Aorta (tissue), 5 donors: ENCODE measurements at regions not wholly inside any gene's neighbourhood (a gene's known extent, or its start where the extent isn't known, plus 50 kb on each side); places are given as distances from the start of the nearest gene placed in this dataset.

ENCODE experiments used
- ATAC-seq: fragments of 200-7000 bp; cut with Tn5 transposase; one replicate; pipeline ENCODE4 v1.9.1; 2022; ENCODE audit warnings: moderate library complexity; ENCODE audit not compliant: low FRiP score
- DNase-seq, 2 donors: peaks; one replicate each; pipeline ENCODE4 v3.0.0-alpha.2; 2020
- H3K27ac ChIP-seq, 2 donors: one replicate each; pipeline ENCODE4 v1.5.1; 2013; ENCODE audit warnings: low read length in 2 of 2, mild to moderate bottlenecking in 2 of 2, moderate library complexity in 2 of 2, control low read depth in 1 of 2, inconsistent platforms in 1 of 2, low read depth in 1 of 2
- H3K27me3 ChIP-seq, 2 donors: one replicate each; pipeline ENCODE4 v1.6.1; 2013; ENCODE audit warnings: control low read depth in 1 of 2, low read length in 1 of 2, mild to moderate bottlenecking in 1 of 2, moderate library complexity in 1 of 2; ENCODE audit not compliant: insufficient read depth in 2 of 2, control insufficient read depth in 1 of 2
- H3K36me3 ChIP-seq, 2 donors: one replicate each; pipeline ENCODE4 v1.6.1; 2013; ENCODE audit warnings: control low read depth in 1 of 2, low read length in 1 of 2, mild to moderate bottlenecking in 1 of 2; ENCODE audit not compliant: insufficient read depth in 2 of 2, control insufficient read depth in 1 of 2
- H3K4me1 ChIP-seq, 2 donors: one replicate each; pipeline ENCODE4 v1.6.1; 2013; ENCODE audit warnings: low read length in 2 of 2, control low read depth in 1 of 2, mild to moderate bottlenecking in 1 of 2, moderate library complexity in 1 of 2; ENCODE audit not compliant: insufficient read depth in 2 of 2, control insufficient read depth in 1 of 2
- H3K4me3 ChIP-seq, 2 donors: one replicate each; pipeline ENCODE4 v1.5.1; 2013; ENCODE audit warnings: low read length in 2 of 2, control low read depth in 1 of 2, mild to moderate bottlenecking in 1 of 2
- H3K9me3 ChIP-seq: one replicate; pipeline ENCODE4 v1.6.1; 2013; ENCODE audit warnings: mild to moderate bottlenecking, low read length; ENCODE audit not compliant: control insufficient read depth
- WGBS, 2 donors: extraction: QIAGEN DNeasy Blood & Tissue Kit; methylation state at CpG; one replicate each; pipeline ENCODE4 v1.1.7; 2013; 5-methylcytosine and 5-hydroxymethylcytosine counted together
- intact Hi-C, 2 donors: fragments of 100-400 bp; cut with DNase I; formaldehyde crosslinking; loops; one replicate each; pipeline versions ENCODE4 v1.14.2 to v1.15.0; 2022
- donor health status: healthy with polysubstance abuse.
- donor health status: Bipolar disorder and iron deficiency.
- donor health status: DM: no; HTN: no; CAD: no.
- donor health status: DM: no; HTN: no; CAD: no.
- donor health status: DM: yes; HTN: yes; CAD: no.

GRCh38 chr18:39913672-39914366 is 2041.2 kb upstream of the PIK3C3 start:
- ATAC-seq (no peak), DNase-seq (no peak)
- Histone ChIP-seq H3K9me3 (no peaks in the 10 kb centered on the region), H3K27ac (no peak overlapping the region), H3K36me3 (no peaks in the 10 kb centered on the region), H3K4me3 (no peak overlapping the region), H3K27me3 (no peaks in the 10 kb centered on the region), H3K4me1 (no peaks in the 10 kb centered on the region)
- WGBS, 2 donors: 59 to 71% methylated on average over 4 of the region's 4 CpGs
- intact Hi-C loops: no loop called here

- Histone ChIP-seq H3K27ac (no peak overlapping the region), H3K27me3 (no peaks in the 10 kb centered on the region), H3K4me3 (no peak overlapping the region), H3K9me3 (no peaks in the 10 kb centered on the region), H3K36me3 (no peaks in the 10 kb centered on the region), H3K4me1 (no peaks in the 10 kb centered on the region)
- ATAC-seq: no peak
- DNase-seq: no peak
- intact Hi-C loops: no loop called here
These were observed 2043.3 kb upstream of the PIK3C3 start for GRCh38 chr18:39911716-39912115.

- 9 to 10% methylated on average over 4 of the region's 4 CpGs for WGBS, 2 donors
- DNase-seq: no peak
- no peaks in the 10 kb centered on the region for H3K4me1 ChIP-seq
- no peak overlapping the region for H3K4me3 ChIP-seq
- H3K27me3 ChIP-seq: no peaks in the 10 kb centered on the region
- H3K9me3 ChIP-seq: no peaks in the 10 kb centered on the region
- H3K27ac ChIP-seq: no peak overlapping the region
- ATAC-seq: no peak
- no peaks in the 10 kb centered on the region for H3K36me3 ChIP-seq
- intact Hi-C loops: no loop called here
These were observed 2045.3 kb upstream of the PIK3C3 start for GRCh38 chr18:39909706-39910105.

GRCh38 chr18:39886136-39886535 is 2068.9 kb upstream of the PIK3C3 start:
- Histone ChIP-seq H3K27ac (no peak overlapping the region), H3K4me3 (no peak overlapping the region), H3K27me3 (no peaks in the 10 kb centered on the region), H3K36me3 (no peaks in the 10 kb centered on the region), H3K9me3 (no peaks in the 10 kb centered on the region), H3K4me1 (no peaks in the 10 kb centered on the region)
- no peak for DNase-seq
- WGBS, 2 donors: 77 to 84% methylated on average over 1 of the region's 1 CpG
- intact Hi-C loops: no loop called here
- ATAC-seq: no peak

- Histone ChIP-seq H3K4me3 (no peak overlapping the region), H3K27ac (no peak overlapping the region), H3K27me3 (no peaks in the 10 kb centered on the region), H3K9me3 (no peaks in the 10 kb centered on the region), H3K36me3 (no peaks in the 10 kb centered on the region), H3K4me1 (no peaks in the 10 kb centered on the region)
- DNase-seq (no peak), ATAC-seq (no peak)
- intact Hi-C loops: no loop called here
- WGBS, 2 donors: 70 to 75% methylated on average over 1 of the region's 1 CpG
These were observed 2082.4 kb upstream of the PIK3C3 start for GRCh38 chr18:39872651-39873050.

- no peaks in the 10 kb centered on the region for H3K4me1 ChIP-seq
- H3K4me3 ChIP-seq: no peak overlapping the region
- no peaks in the 10 kb centered on the region for H3K36me3 ChIP-seq
- H3K9me3 ChIP-seq: no peaks in the 10 kb centered on the region
- ATAC-seq (no peak), DNase-seq (no peak)
- no peaks in the 10 kb centered on the region for H3K27me3 ChIP-seq
- WGBS, 2 donors: 79 to 84% methylated on average over 3 of the region's 3 CpGs
- no peak overlapping the region for H3K27ac ChIP-seq
- intact Hi-C loops: no loop called here
These were observed 2083.1 kb upstream of the PIK3C3 start for GRCh38 chr18:39871961-39872360.

- WGBS, 2 donors: 66 to 67% methylated on average over 3 of the region's 3 CpGs
- intact Hi-C loops: no loop called here
- Histone ChIP-seq H3K9me3 (no peaks in the 10 kb centered on the region), H3K27ac (no peak overlapping the region), H3K36me3 (no peaks in the 10 kb centered on the region), H3K4me1 (no peaks in the 10 kb centered on the region), H3K4me3 (no peak overlapping the region), H3K27me3 (no peaks in the 10 kb centered on the region)
- ATAC-seq (no peak), DNase-seq (no peak)
These were observed 2084.4 kb upstream of the PIK3C3 start for GRCh38 chr18:39870591-39870990.

GRCh38 chr18:39863916-39864315 is 2091.1 kb upstream of the PIK3C3 start:
- H3K4me1 ChIP-seq: no peaks in the 10 kb centered on the region
- WGBS, 2 donors: 6 to 11% methylated on average over 2 of the region's 2 CpGs
- ATAC-seq: no peak
- no peaks in the 10 kb centered on the region for H3K36me3 ChIP-seq
- DNase-seq: no peak
- no peak overlapping the region for H3K27ac ChIP-seq
- peaks cover 2% of the 10 kb centered on the region for H3K9me3 ChIP-seq
- no peaks in the 10 kb centered on the region for H3K27me3 ChIP-seq
- intact Hi-C loops: no loop called here
- no peak overlapping the region for H3K4me3 ChIP-seq

GRCh38 chr18:39862341-39862740 is 2092.7 kb upstream of the PIK3C3 start:
- WGBS, 2 donors: 94 to 100% methylated on average over 2 of the region's 2 CpGs
- peaks cover 2% of the 10 kb centered on the region for H3K9me3 ChIP-seq
- H3K27ac ChIP-seq: no peak overlapping the region
- DNase-seq (no peak), ATAC-seq (no peak)
- intact Hi-C loops: no loop called here
- H3K36me3 ChIP-seq: no peaks in the 10 kb centered on the region
- no peaks in the 10 kb centered on the region for H3K27me3 ChIP-seq
- H3K4me1 ChIP-seq: no peaks in the 10 kb centered on the region
- H3K4me3 ChIP-seq: no peak overlapping the region
